ENCODE measurements at regions not wholly inside any gene's neighbourhood (a gene's known extent, or its start where the extent isn't known, plus 50 kb on each side); places are given as distances from the start of the nearest gene placed in this dataset.

- DNase-seq (peak in 2 of 5 donors; percentile 43 to 69), ATAC-seq (peak in 3 of 4 donors; percentile 63 to 87 (median 82))
- intact Hi-C loops (cut with DNase I): loop anchor here in 1 of 10 donors (10.0 kb wide), 1 partner anchor 524 kb away; no protein-coding TSS in a partner anchor
- no peaks in the 10 kb centered on the region for H3K27me3 ChIP-seq
- peaks cover 0 to 5% (median 0%) of the 10 kb centered on the region in 12 donors for H3K9me3 ChIP-seq
- WGBS, 4 donors: 44 to 50% (median 45%) methylated on average over 11 of the region's 11 CpGs
- H3K4me1 ChIP-seq: peaks cover 0 to 12% (median 0%) of the 10 kb centered on the region in 12 donors
- H3K27ac ChIP-seq: no peak overlapping the region
- no peaks in the 10 kb centered on the region for H3K36me3 ChIP-seq
- TF ChIP-seq CTCF (IDR thresholded peaks at IDR 0.05) (no peak), POLR2A (IDR thresholded peaks at IDR 0.05) (no peak)
- no peak overlapping the region for H3K4me3 ChIP-seq
These were observed 292.9 kb downstream of the THBS2 start for GRCh38 chr6:168960551-168961263.

- no peak for TF ChIP-seq CTCF (IDR thresholded peaks at IDR 0.05)
- 78 to 83% (median 81%) methylated on average over 4 of the region's 4 CpGs for WGBS, 4 donors
- ATAC-seq (no peak), DNase-seq (no peak)
- H3K27ac ChIP-seq: no peak overlapping the region
- H3K27me3 ChIP-seq: peaks cover 0 to under 1% (median 0%) of the 10 kb centered on the region in 9 donors
- H3K4me3 ChIP-seq: no peak overlapping the region
- H3K9me3 ChIP-seq: no peaks in the 10 kb centered on the region
- intact Hi-C loops (cut with DNase I): loop anchor here in 7 of 10 donors (5.0 to 10.0 kb wide), 9 partner anchors 525 to 1575 kb away; partner anchors contain the start of genes C6orf120 (in 2 of the 7), WDR27 (in 2 of the 7), DYNLT2 (in 1 of the 7) and ERMARD (in 1 of the 7)
- H3K36me3 ChIP-seq: no peaks in the 10 kb centered on the region
- peaks cover 0 to 12% (median 0%) of the 10 kb centered on the region in 12 donors for H3K4me1 ChIP-seq
These were observed 293.9 kb downstream of the THBS2 start for GRCh38 chr6:168959696-168960095.

- DNase-seq: peak in 4 of 5 donors; percentile 49 to 64 (median 51)
- 56 to 60% (median 60%) methylated on average over 6 of the region's 6 CpGs for WGBS, 4 donors
- intact Hi-C loops (cut with DNase I): loop anchor here in 7 of 10 donors (2.0 to 10.0 kb wide), 10 partner anchors 528 to 1578 kb away; partner anchors contain the start of genes C6orf120 (in 2 of the 7), WDR27 (in 2 of the 7), DYNLT2 (in 1 of the 7) and ERMARD (in 1 of the 7)
These were observed 296.5 kb downstream of the THBS2 start for GRCh38 chr6:168956884-168957730.

More at GRCh38 chr6:168956884-168957730, 296.5 kb downstream of the THBS2 start:
- TF ChIP-seq POLR2A (IDR thresholded peaks at IDR 0.05): no peak
- TF ChIP-seq CTCF (IDR thresholded peaks at IDR 0.05): peak; percentile 56 to 90 (median 76)
- peak; percentile 86 to 94 (median 92) for ATAC-seq
- H3K27me3 ChIP-seq: peaks cover 0 to 18% (median 0%) of the 10 kb centered on the region in 9 donors
- H3K36me3 ChIP-seq: no peaks in the 10 kb centered on the region
- no peak overlapping the region for H3K27ac ChIP-seq
- H3K4me1 ChIP-seq: peaks cover 0 to 12% (median 0%) of the 10 kb centered on the region in 12 donors
- no peaks in the 10 kb centered on the region for H3K9me3 ChIP-seq
- H3K4me3 ChIP-seq: no peak overlapping the region

Measured in heart left ventricle (tissue), 16 donors.